ENCODE measurements at regions not wholly inside any gene's neighbourhood (a gene's known extent, or its start where the extent isn't known, plus 50 kb on each side); places are given as distances from the start of the nearest gene placed in this dataset.
"Not testable (repeated sequence)": the region's sequence is repeated elsewhere in the genome, so short reads cannot be mapped to it uniquely, and the experiment has no call there.

GRCh38 chr6:4488389-4488788 is 287.8 kb upstream of the CDYL start:
- DNase-seq: no peak

GRCh38 chr6:4487538-4487937 is 288.7 kb upstream of the CDYL start:
- DNase-seq: no peak

- no peak for DNase-seq
Observed at GRCh38 chr6:4486568-4487315, 289.5 kb upstream of the CDYL start.

GRCh38 chr6:4485735-4486134 is 290.5 kb upstream of the CDYL start:
- DNase-seq: no peak

GRCh38 chr6:4482461-4482860 is 293.7 kb upstream of the CDYL start:
- no peak for DNase-seq

- no peak for DNase-seq
Observed at GRCh38 chr6:4480788-4481735, 295.1 kb upstream of the CDYL start.

- DNase-seq: no peak
Observed at GRCh38 chr6:4478098-4478497, 298.1 kb upstream of the CDYL start.

GRCh38 chr6:4474810-4475209 is 301.4 kb upstream of the CDYL start:
- DNase-seq: no peak

- DNase-seq: no peak
Observed at GRCh38 chr6:4472969-4473642, 303.1 kb upstream of the CDYL start.

- no peak for DNase-seq
Observed at GRCh38 chr6:4472222-4472621, 304.0 kb upstream of the CDYL start.

- DNase-seq: not testable (repeated sequence)
Observed at GRCh38 chr6:4471515-4471914, 304.7 kb upstream of the CDYL start.

GRCh38 chr6:4470698-4471210 is 305.4 kb upstream of the CDYL start:
- DNase-seq: no peak

- DNase-seq: no peak
Observed at GRCh38 chr6:4466769-4467480, 309.3 kb upstream of the CDYL start.

- no peak for DNase-seq
Observed at GRCh38 chr6:4466261-4466660, 309.9 kb upstream of the CDYL start.

- DNase-seq: no peak
Observed at GRCh38 chr6:4464638-4465037, 311.6 kb upstream of the CDYL start.

- DNase-seq: no peak
Observed at GRCh38 chr6:4463236-4463635, 313.0 kb upstream of the CDYL start.

GRCh38 chr6:4460586-4461475 is 315.4 kb upstream of the CDYL start:
- DNase-seq: no peak

- no peak for DNase-seq
Observed at GRCh38 chr6:4459996-4460395, 316.2 kb upstream of the CDYL start.

- no peak for DNase-seq
Observed at GRCh38 chr6:4459032-4459431, 317.2 kb upstream of the CDYL start.

GRCh38 chr6:4451718-4452117 is 316.3 kb upstream of the ECI2 start:
- no peak for DNase-seq

GRCh38 chr6:4451081-4451480 is 315.7 kb upstream of the ECI2 start:
- DNase-seq: no peak

- DNase-seq: no peak
Observed at GRCh38 chr6:4450237-4450636, 314.9 kb upstream of the ECI2 start.
